B cell (primary cell): ENCODE measurements at regions not wholly inside any gene's neighbourhood (a gene's known extent, or its start where the extent isn't known, plus 50 kb on each side); places are given as distances from the start of the nearest gene placed in this dataset.

ENCODE experiments used
- CTCF ChIP-seq: fragments of 200-600 bp; IDR thresholded peaks from one replicate; pipeline ENCODE4 v1.8.0; 2022; ENCODE audit warnings: antibody characterized with exemption, mild to moderate bottlenecking
- EZH2 ChIP-seq: IDR thresholded peaks from 2 replicates; pipeline ENCODE4 v1.6.1; 2012; ENCODE audit warnings: borderline replicate concordance, low read depth, mild to moderate bottlenecking, moderate library complexity, low read length; ENCODE audit not compliant: insufficient read depth, poor library complexity, severe bottlenecking

GRCh38 chr2:137836671-137837070 lies 127.6 kb upstream of the HNMT start:
- TF ChIP-seq CTCF (no peak), EZH2 (no peak)
